GM12875 (cell line): ENCODE measurements at regions not wholly inside any gene's neighbourhood (a gene's known extent, or its start where the extent isn't known, plus 50 kb on each side); places are given as distances from the start of the nearest gene placed in this dataset.

Experiments
- H3K4me3 ChIP-seq: one replicate; pipeline ENCODE4 v1.5.1; 2011; ENCODE audit warnings: low read depth, low read length, control low read depth
- CTCF ChIP-seq: IDR thresholded peaks from 2 replicates; pipeline ENCODE4 v1.5.1; 2011; ENCODE audit warnings: low read depth, mild to moderate bottlenecking, control low read depth, inconsistent platforms, low read length, moderate library complexity, borderline replicate concordance; ENCODE audit not compliant: insufficient read depth

- TF ChIP-seq CTCF, result no peak
- no peak overlapping the region for H3K4me3 ChIP-seq
These were observed 93.9 kb downstream of the CDC7 start for GRCh38 chr1:91594383-91595055.

- H3K4me3 ChIP-seq, result no peak overlapping the region
- TF ChIP-seq CTCF, result no peak
These were observed 95.8 kb downstream of the CDC7 start for GRCh38 chr1:91596474-91596873.

GRCh38 chr1:91597215-91597614 is 96.6 kb downstream of the CDC7 start:
- no peak overlapping the region for H3K4me3 ChIP-seq

GRCh38 chr1:91600431-91601337 is 100.0 kb downstream of the CDC7 start:
- no peak overlapping the region for H3K4me3 ChIP-seq
- TF ChIP-seq CTCF, result no peak

More at GRCh38 chr1:91597215-91597614, 96.6 kb downstream of the CDC7 start:
- no peak for TF ChIP-seq CTCF

GRCh38 chr1:91601554-91602376 is 101.1 kb downstream of the CDC7 start:
- H3K4me3 ChIP-seq, result no peak overlapping the region
- TF ChIP-seq CTCF, result no peak

- H3K4me3 ChIP-seq, result no peak overlapping the region
- no peak for TF ChIP-seq CTCF
These were observed 102.8 kb downstream of the CDC7 start for GRCh38 chr1:91603409-91603808.
